AML-193 (cell line): ENCODE measurements at regions not wholly inside any gene's neighbourhood (a gene's known extent, or its start where the extent isn't known, plus 50 kb on each side); places are given as distances from the start of the nearest gene placed in this dataset.

Source experiments
- DNase-seq, 2 experiments: peaks; one replicate each; lab custom pipeline; 2025; lab: John Stamatoyannopoulos, UW

GRCh38 chr18:76546088-76546435 lies 51.0 kb upstream of the ZNF516 start:
- no peak for DNase-seq

- no peak for DNase-seq
These were observed 50.5 kb upstream of the ZNF516 start for GRCh38 chr18:76545433-76546087.

DNA sequence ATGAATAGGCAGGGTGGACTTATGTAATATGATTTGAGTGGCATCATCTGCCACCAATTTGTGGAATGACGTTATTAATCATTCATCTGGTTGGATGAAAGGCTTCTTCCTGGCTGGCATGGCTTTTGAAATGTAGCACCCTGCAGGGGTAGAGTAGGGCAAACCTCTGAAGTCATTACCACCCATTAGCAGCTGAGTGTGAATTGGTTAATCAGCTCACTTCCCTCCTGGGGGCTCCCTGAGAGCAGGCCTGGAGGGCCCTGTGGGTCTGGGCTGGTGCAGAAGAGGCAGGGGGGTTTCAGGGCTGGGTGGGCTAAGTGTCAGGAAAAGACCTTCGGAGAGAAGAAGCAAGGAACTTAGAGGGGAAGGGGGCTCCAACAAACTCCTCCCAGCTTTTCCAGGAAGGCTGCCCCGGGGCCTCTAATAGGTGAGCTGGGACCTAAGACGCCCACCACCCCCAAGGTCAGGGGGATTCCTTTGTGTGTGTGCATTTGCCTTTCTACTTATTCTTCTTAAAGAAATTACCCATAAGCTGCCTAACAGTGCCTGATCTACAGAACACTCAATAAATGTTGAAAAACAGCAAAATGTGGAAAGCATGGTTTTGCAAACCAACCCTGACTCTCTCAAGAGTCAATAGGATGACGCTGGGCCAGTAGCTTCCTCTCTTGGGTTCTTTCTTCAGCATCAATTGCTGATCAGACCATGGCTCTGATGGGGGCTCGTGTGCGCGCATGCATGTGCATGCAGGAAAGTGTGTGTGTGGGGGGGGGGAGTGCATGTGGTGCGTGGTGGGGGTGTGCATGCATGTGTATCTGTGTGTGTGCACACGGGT lies 49.7 kb upstream of the ZNF516 start:
- DNase-seq = no peak
